Osteocyte (in vitro differentiated cells): ENCODE measurements at regions not wholly inside any gene's neighbourhood (a gene's known extent, or its start where the extent isn't known, plus 50 kb on each side); places are given as distances from the start of the nearest gene placed in this dataset.
"Not testable (repeated sequence)": the region's sequence is repeated elsewhere in the genome, so short reads cannot be mapped to it uniquely, and the experiment has no call there.

Experiments
- DNase-seq: peaks from one replicate; pipeline ENCODE4 v3.0.0; 2021; ENCODE audit warnings: mixed read lengths; ENCODE audit not compliant: unreplicated experiment; ENCODE audit errors: extremely low spot score
- H3K27ac Mint-ChIP-seq: one replicate; pipeline ENCODE4 v1.8.0; 2021; ENCODE audit warnings: mild to moderate bottlenecking, mixed read lengths; ENCODE audit not compliant: unreplicated experiment
- H3K27me3 Mint-ChIP-seq: one replicate; pipeline ENCODE4 v1.8.0; 2021; ENCODE audit warnings: mixed read lengths; ENCODE audit not compliant: unreplicated experiment
- H3K36me3 Mint-ChIP-seq: one replicate; pipeline ENCODE4 v1.8.0; 2021; ENCODE audit warnings: mixed read lengths; ENCODE audit not compliant: unreplicated experiment
- H3K4me1 Mint-ChIP-seq: one replicate; pipeline ENCODE4 v1.8.0; 2021; ENCODE audit warnings: mixed read lengths; ENCODE audit not compliant: unreplicated experiment
- H3K4me3 Mint-ChIP-seq: one replicate; pipeline ENCODE4 v1.8.0; 2021; ENCODE audit warnings: mild to moderate bottlenecking, moderate library complexity, mixed read lengths; ENCODE audit not compliant: unreplicated experiment
- H3K9me3 Mint-ChIP-seq: one replicate; pipeline ENCODE4 v1.8.0; 2021; ENCODE audit warnings: mixed read lengths; ENCODE audit not compliant: unreplicated experiment
- CTCF ChIP-seq: fragments of 200-600 bp; sonication (generic); IDR thresholded peaks from 2 replicates; pipeline ENCODE4 v1.5.0; 2021; ENCODE audit warnings: antibody characterized with exemption, mild to moderate bottlenecking, moderate library complexity

GRCh38 chr10:6986927-6987326 is 406.9 kb upstream of the PRKCQ start:
- no peak overlapping the region for H3K27ac Mint-ChIP-seq
- TF ChIP-seq CTCF = no peak

DNA sequence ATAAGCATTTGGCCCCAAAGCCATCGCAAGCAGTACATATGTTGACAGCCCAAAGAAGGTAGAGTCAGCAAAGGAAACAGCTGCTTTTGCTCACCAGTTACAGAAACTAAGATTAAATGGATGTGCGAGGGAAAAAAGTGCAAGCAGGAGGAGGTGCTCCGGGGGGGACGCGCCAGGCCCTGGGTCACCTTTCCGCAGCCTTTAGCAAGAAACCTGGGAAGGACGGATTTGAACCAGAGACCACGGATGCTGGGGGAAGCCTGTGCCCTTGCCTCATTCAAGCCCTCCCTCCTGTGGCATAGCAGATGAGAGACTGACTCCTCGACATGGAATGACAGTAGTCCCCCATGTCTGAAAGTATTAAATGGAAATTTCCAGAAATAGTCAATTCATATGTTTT is 405.6 kb upstream of the PRKCQ start:
- TF ChIP-seq CTCF = no peak
- Mint-ChIP-seq H3K4me3 (no peak overlapping the region), H3K36me3 (no peaks in the 10 kb centered on the region), H3K27me3 (peaks cover 6% of the 10 kb centered on the region), H3K9me3 (no peaks in the 10 kb centered on the region), H3K27ac (no peak overlapping the region), H3K4me1 (no peaks in the 10 kb centered on the region)
- no peak for DNase-seq

More at GRCh38 chr10:6986927-6987326, 406.9 kb upstream of the PRKCQ start:
- no peak for DNase-seq
- Mint-ChIP-seq H3K27me3 (peaks cover 4% of the 10 kb centered on the region), H3K9me3 (no peaks in the 10 kb centered on the region), H3K4me3 (no peak overlapping the region), H3K4me1 (no peaks in the 10 kb centered on the region), H3K36me3 (no peaks in the 10 kb centered on the region)

GRCh38 chr10:6984971-6985370 is 404.9 kb upstream of the PRKCQ start:
- Mint-ChIP-seq H3K4me1 (no peaks in the 10 kb centered on the region), H3K27ac (no peak overlapping the region)

DNA sequence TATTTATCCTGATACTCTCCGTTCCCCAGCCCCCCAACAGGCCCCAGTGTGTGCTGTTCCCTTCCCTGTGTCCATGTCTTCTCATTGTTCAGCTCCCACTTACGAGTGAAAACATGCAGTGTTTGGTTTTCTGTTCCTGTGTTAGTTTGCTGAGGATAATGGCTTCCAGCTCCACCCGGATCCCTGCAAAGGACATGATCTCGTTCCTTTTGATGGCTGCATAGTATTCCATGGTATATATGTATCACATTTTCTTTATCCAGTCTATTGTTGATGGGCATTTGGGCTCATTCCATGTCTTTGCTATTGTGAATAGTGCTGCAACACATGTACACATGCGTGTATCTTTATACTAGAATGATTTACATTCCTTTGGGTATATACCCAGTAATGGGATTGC is 403.9 kb upstream of the PRKCQ start:
- not testable (repeated sequence) for H3K36me3 Mint-ChIP-seq

More at GRCh38 chr10:6984971-6985370, 404.9 kb upstream of the PRKCQ start:
- DNase-seq = no peak
- TF ChIP-seq CTCF = no peak
- no peaks in the 10 kb centered on the region for H3K9me3 Mint-ChIP-seq
- H3K27me3 Mint-ChIP-seq = peaks cover 10% of the 10 kb centered on the region
- no peak overlapping the region for H3K4me3 Mint-ChIP-seq
- no peaks in the 10 kb centered on the region for H3K36me3 Mint-ChIP-seq

DNA sequence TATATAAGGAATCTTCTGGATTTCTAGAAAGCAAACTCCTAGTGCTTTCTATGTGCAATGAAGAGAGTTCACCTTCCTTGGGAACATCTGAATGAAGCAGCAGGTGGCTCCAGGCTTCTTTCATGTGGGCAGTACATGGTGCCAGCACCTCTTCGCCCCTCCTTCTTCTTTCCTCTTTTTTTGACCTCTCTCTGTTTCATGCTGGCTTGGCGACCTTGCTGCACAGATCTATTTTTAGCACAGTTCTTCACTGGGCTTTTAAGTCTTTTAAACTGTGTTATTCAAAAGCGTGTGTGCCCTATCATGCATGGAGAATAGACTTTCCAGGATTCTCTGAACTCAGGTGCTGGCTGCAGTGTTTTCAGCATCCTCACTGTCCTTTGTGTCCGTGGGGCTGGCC is 400.3 kb upstream of the PRKCQ start:
- no peak for DNase-seq
- TF ChIP-seq CTCF = no peak
- Mint-ChIP-seq H3K4me3 (no peak overlapping the region), H3K36me3 (no peaks in the 10 kb centered on the region), H3K27ac (no peak overlapping the region), H3K4me1 (no peaks in the 10 kb centered on the region), H3K27me3 (peaks cover 31% of the 10 kb centered on the region), H3K9me3 (no peaks in the 10 kb centered on the region)

More for the DNA sequence above, 403.9 kb upstream of the PRKCQ start:
- not testable (repeated sequence) for DNase-seq, H3K27ac Mint-ChIP-seq, H3K4me3 Mint-ChIP-seq, H3K9me3 Mint-ChIP-seq, H3K4me1 Mint-ChIP-seq
- peaks cover 17% of the 10 kb centered on the region for H3K27me3 Mint-ChIP-seq

GRCh38 chr10:6979371-6979770 is 399.3 kb upstream of the PRKCQ start:
- Mint-ChIP-seq H3K4me3 (no peak overlapping the region), H3K9me3 (no peaks in the 10 kb centered on the region), H3K36me3 (no peaks in the 10 kb centered on the region), H3K4me1 (no peaks in the 10 kb centered on the region), H3K27me3 (peaks cover 34% of the 10 kb centered on the region), H3K27ac (no peak overlapping the region)
- no peak for DNase-seq
- TF ChIP-seq CTCF = no peak
